SK-N-MC (cell line): ENCODE measurements at regions not wholly inside any gene's neighbourhood (a gene's known extent, or its start where the extent isn't known, plus 50 kb on each side); places are given as distances from the start of the nearest gene placed in this dataset.

Source experiments
- EZH2 ChIP-seq: fragments of 200-600 bp; sonication (generic); IDR thresholded peaks from one replicate; pipeline ENCODE4 v1.6.1; 2017; ENCODE audit warnings: antibody characterized with exemption
- FOXP2 ChIP-seq: optimal IDR thresholded peaks from 2 replicates; pipeline ENCODE3; 2011; ENCODE audit warnings: mild to moderate bottlenecking, moderate library complexity; ENCODE audit not compliant: insufficient read depth; ENCODE audit errors: extremely low read length, control extremely low read depth
- POLR2AphosphoS5 ChIP-seq: IDR thresholded peaks from 2 replicates; pipeline ENCODE4 v1.6.1; 2012; ENCODE audit warnings: mild to moderate bottlenecking, low read depth, low read length, borderline replicate concordance

DNA sequence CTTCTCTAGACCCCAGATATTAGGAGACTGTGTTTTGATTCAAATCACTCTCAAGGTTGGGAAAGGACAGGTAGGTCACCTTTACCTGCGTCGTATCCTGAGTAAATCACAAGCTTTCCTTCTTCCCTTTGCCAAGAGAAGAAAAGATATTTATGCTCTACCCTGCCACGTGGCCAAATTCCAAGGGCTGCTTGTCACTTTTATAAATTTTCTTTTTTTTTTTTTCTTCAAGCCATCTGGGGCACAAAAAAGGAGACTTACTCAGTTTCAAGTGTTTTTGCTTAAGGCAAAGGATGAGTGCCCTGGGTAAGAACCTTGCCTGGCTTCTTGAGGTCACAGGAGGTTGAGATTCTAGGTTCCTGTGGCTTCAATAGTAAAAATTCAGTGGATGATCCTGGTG lies 285.1 kb downstream of the TMEM114 start:
- TF ChIP-seq POLR2AphosphoS5 = no peak
- TF ChIP-seq EZH2 = no peak
- no peak for TF ChIP-seq FOXP2
